Omental fat pad (tissue), 3 donors: ENCODE measurements at regions not wholly inside any gene's neighbourhood (a gene's known extent, or its start where the extent isn't known, plus 50 kb on each side); places are given as distances from the start of the nearest gene placed in this dataset.

Source experiments
- ATAC-seq: fragments of 150-250 bp; one replicate; pipeline ENCODE4 v1.9.1; 2016; ENCODE audit warnings: mild to moderate bottlenecking, moderate library complexity; ENCODE audit not compliant: low FRiP score
- DNase-seq: peaks from one replicate; pipeline ENCODE4 v3.0.0-alpha.2; 2019; ENCODE audit warnings: low spot score
- TF ChIP-seq, protein P1 (sequence below), 3 donors: fragments of 450-650 bp; IDR thresholded peaks; one replicate each; pipeline ENCODE4 v1.5.1; 2016 to 2017; ENCODE audit warnings: antibody characterized with exemption in 3 of 3, mild to moderate bottlenecking in 3 of 3, moderate library complexity in 2 of 3

DNA sequence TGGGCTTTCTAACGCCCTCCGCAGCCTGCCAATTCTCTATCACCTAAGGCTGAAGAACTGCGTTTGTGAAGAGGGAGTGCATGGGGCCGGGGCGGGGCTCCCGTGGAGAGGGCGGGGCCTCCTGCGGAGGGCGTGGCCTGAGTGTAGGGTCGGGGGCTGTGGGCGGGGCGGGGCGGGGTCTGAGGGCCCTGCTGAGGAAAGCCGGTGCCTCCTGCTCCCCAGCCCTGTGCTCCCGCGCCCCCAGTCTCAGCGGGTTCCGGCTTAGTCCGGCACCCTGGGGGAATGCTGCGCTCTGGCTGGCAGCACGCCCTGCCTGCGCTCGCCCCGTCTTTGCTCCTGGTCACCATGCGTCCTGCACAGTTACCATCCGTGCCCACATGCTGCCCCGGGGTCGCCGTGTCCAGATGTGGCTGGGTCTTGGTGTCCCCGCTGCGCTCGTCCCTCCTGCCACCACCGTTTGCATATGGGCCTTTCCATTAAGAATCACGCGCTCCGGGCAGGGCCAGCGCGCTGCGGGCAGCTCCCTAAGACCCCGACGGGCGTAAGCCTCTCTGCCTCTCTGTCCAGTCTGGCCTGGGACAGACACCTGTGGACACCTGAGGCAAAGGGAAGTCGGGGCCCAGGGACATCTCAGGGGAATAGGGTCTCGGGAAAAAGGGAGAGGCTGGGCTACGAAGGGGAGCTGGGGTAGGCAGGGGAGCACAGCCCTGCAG lies 144.0 kb upstream of the RET start:
- TF ChIP-seq, protein P1, sequence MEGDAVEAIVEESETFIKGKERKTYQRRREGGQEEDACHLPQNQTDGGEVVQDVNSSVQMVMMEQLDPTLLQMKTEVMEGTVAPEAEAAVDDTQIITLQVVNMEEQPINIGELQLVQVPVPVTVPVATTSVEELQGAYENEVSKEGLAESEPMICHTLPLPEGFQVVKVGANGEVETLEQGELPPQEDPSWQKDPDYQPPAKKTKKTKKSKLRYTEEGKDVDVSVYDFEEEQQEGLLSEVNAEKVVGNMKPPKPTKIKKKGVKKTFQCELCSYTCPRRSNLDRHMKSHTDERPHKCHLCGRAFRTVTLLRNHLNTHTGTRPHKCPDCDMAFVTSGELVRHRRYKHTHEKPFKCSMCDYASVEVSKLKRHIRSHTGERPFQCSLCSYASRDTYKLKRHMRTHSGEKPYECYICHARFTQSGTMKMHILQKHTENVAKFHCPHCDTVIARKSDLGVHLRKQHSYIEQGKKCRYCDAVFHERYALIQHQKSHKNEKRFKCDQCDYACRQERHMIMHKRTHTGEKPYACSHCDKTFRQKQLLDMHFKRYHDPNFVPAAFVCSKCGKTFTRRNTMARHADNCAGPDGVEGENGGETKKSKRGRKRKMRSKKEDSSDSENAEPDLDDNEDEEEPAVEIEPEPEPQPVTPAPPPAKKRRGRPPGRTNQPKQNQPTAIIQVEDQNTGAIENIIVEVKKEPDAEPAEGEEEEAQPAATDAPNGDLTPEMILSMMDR (IDR thresholded peaks at IDR 0.05) = no peak
- no peak for DNase-seq
- ATAC-seq = no peak

DNA sequence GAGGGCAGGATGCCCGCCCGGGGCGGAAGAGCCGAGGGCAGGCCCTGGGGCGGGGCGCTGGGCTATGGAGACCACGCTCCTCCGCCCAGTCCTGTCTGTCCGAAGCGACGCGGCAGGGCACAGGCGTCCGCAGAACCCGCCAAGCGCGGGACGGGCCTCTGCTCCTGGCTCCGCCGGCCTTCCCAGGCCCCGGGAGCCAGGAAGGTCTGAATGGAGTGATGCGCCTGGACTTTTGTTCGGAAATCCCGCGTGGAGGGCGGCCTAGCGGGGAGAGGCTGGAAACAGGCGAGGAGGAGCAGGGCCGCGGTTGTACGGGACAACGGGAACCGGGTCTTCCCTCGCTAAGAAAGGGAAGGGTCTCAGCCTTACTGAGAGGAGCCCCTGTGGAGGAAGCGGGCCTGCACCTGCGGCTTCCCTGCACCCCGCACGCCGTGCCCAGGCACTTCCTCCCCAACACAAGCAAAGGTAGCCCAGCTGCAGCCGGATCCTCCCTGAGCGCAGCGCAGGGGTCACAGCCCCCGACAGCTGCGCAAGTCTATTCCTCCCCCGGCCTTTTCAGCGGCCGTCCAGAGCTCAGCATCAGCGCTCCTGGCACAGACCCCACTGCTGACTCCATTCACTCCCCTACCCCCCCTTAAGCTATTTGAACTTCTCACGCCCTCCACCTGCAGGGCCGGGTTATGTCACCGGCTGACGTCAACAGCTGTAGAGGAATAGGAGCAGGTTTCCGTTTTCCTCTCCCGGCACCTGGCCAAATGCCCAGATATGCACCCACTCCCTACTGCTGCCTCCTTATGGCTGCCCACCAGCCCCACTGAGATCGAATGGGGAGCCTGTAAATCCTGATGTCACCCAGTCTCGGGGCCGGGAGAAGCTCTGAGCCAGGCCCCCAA lies 143.2 kb upstream of the RET start:
- DNase-seq (no peak), ATAC-seq (peak; percentile 41)
- TF ChIP-seq, protein P1 (IDR thresholded peaks at IDR 0.05) = no peak

DNA sequence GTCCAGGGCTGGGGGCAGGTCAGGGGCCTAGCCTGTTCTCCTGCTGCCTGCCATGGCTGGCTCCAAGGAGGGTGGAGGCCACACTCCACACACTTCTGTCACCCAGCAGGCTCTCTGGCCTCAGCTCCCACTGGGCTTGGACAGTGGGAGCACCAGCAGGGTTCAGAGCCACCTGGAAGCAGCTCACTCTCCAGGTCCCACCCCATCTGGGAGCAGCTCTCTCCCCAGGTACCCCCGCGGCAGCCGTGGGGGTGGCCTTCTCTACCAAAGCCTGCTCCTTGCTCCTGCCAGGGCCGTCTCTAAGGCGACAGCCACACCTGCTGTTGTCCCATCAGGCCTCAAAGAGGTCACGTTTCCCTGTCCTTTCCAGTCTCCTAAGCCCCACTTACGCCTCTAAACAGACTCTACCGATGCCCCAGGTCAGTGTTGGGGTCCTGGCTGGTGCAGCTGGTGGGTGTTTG lies 142.5 kb upstream of the RET start:
- no peak for ATAC-seq
- DNase-seq = no peak
- TF ChIP-seq, protein P1 (IDR thresholded peaks at IDR 0.05) = no peak

DNA sequence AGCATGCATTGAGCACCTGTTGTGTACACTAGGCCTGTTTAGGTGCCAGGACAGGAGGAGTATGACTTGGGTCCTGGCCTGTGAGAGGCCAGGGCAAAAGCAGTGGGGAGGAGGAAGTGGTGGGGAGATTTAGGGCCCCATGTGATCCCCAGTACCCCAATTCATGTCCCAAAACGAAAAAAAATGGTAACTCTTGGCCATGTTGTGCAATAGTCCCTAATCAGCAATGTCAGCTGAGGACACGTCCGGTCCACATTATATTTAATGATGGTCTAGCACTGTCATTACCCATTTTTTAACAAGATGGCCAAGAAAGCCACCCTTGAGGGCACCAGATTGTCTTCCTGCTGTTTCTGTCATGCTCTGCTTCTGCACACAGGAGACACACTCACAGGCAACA lies 142.0 kb upstream of the RET start:
- no peak for ATAC-seq
- DNase-seq = no peak
- TF ChIP-seq, protein P1 (IDR thresholded peaks at IDR 0.05) = no peak

DNA sequence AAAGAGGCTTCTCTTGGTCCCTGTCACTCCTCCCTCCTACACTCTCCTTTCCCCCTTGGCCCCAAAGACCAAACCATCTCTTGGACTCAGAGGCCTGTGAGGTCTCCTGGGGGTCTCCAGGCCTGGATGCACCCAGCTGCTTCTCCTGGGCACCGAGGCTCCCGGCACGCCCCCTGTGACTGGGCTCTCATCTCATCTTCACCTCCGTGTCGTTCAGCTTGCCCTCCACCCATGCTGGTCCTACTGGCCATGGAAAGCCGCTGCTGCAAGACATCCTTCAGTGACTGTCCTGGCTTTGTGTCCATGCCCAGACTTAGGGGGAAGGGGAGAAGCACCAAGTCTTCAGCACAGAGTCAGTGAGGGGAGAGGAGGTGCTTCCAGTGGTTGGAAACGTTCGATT lies 141.4 kb upstream of the RET start:
- no peak for DNase-seq

DNA sequence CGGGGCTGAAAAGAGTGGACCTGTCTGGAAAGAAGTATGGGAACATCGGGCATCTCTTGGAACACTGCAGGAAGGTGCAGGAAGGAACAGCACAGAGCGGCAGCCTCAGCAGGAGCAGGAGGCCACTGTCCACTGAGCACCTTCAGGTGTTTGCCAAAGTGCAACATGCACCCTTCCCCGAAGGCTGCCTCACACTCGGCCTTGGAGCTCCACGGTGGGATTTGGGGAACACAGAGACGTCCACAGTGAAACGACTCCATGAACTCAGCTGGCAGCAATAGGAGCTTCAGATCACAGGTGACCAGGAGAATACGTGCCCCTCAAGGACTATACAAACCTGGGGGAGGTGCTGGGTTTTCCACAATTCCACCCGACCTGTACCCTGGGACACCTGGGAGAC lies 140.3 kb upstream of the RET start:
- ATAC-seq (no peak), DNase-seq (no peak)
- TF ChIP-seq, protein P1 (IDR thresholded peaks at IDR 0.05) = no peak

More for the DNA sequence above, 141.4 kb upstream of the RET start:
- TF ChIP-seq, protein P1 (IDR thresholded peaks at IDR 0.05) = no peak
- no peak for ATAC-seq
